ENCODE measurements at regions not wholly inside any gene's neighbourhood (a gene's known extent, or its start where the extent isn't known, plus 50 kb on each side); places are given as distances from the start of the nearest gene placed in this dataset.

GRCh38 chr9:78598120-78598519, 301.2 kb downstream of the PSAT1 start:
- TF ChIP-seq, protein P1, sequence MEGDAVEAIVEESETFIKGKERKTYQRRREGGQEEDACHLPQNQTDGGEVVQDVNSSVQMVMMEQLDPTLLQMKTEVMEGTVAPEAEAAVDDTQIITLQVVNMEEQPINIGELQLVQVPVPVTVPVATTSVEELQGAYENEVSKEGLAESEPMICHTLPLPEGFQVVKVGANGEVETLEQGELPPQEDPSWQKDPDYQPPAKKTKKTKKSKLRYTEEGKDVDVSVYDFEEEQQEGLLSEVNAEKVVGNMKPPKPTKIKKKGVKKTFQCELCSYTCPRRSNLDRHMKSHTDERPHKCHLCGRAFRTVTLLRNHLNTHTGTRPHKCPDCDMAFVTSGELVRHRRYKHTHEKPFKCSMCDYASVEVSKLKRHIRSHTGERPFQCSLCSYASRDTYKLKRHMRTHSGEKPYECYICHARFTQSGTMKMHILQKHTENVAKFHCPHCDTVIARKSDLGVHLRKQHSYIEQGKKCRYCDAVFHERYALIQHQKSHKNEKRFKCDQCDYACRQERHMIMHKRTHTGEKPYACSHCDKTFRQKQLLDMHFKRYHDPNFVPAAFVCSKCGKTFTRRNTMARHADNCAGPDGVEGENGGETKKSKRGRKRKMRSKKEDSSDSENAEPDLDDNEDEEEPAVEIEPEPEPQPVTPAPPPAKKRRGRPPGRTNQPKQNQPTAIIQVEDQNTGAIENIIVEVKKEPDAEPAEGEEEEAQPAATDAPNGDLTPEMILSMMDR (IDR thresholded peaks at IDR 0.05), result no peak
- H3K4me3 Mint-ChIP-seq, result no peak overlapping the region
- WGBS (ENCODE audit: insufficient coverage), result 58% methylated on average over 2 of the region's 5 CpGs

GRCh38 chr9:78599926-78600325, 303.0 kb downstream of the PSAT1 start:
- TF ChIP-seq, protein P1 (IDR thresholded peaks at IDR 0.05), result no peak
- no peaks in the 10 kb centered on the region for H3K27me3 ChIP-seq (ENCODE audit: control insufficient read depth in 2 of 2, insufficient read depth in 2 of 2, low read length in 2 of 2)
- H3K4me3 ChIP-seq (replicated peaks in 1 of 3; ENCODE audit: low read depth in 2 of 3, low read length in 3 of 3), result no peak overlapping the region
- H3K4me2 ChIP-seq (replicated peaks; ENCODE audit: extremely low read depth, low read length, poor library complexity, severe bottlenecking), result no peak overlapping the region
- no peaks in the 10 kb centered on the region for H3K9me3 ChIP-seq (replicated peaks in 1 of 2; ENCODE audit: control insufficient read depth in 1 of 2, insufficient read depth in 1 of 2, low read length in 2 of 2)
- H3K27ac ChIP-seq (ENCODE audit: low read depth in 1 of 2, low read length in 2 of 2), result no peak overlapping the region
- no peaks in the 10 kb centered on the region for H3K4me1 ChIP-seq (ENCODE audit: control insufficient read depth in 1 of 2, insufficient read depth in 2 of 2, low read length in 2 of 2)
- no peaks in the 10 kb centered on the region for H4K20me1 ChIP-seq (ENCODE audit: insufficient read depth, low read length)
- no peak overlapping the region for H3K4me3 Mint-ChIP-seq
- no peak overlapping the region for H3K9ac ChIP-seq (ENCODE audit: insufficient read depth, low read length, poor library complexity, severe bottlenecking)
- no peak overlapping the region for H3K27ac Mint-ChIP-seq
- peaks cover 0 to 2% (median 0%) of the 10 kb centered on the region in 7 donors for H3K9me3 Mint-ChIP-seq
- peaks cover 5% of the 10 kb centered on the region for H3K4me1 Mint-ChIP-seq
- no peaks in the 10 kb centered on the region for H3K27me3 Mint-ChIP-seq (ENCODE audit: low read depth in 3 of 3)
- H3K79me2 ChIP-seq (ENCODE audit: insufficient read depth, low read length), result no peaks in the 10 kb centered on the region
- WGBS (ENCODE audit: insufficient coverage), result 95% methylated on average over 3 of the region's 4 CpGs
- no peaks in the 10 kb centered on the region for H3K36me3 ChIP-seq (replicated peaks in 1 of 2; ENCODE audit: control insufficient read depth in 1 of 2, insufficient read depth in 2 of 2, low read length in 2 of 2)
- DNase-seq, result no peak
- intact Hi-C loops (cut with micrococcal nuclease), result no loop called here
- no peaks in the 10 kb centered on the region for H3K36me3 Mint-ChIP-seq
- H2AFZ ChIP-seq (ENCODE audit: insufficient read depth, low read depth, low read length, poor library complexity, severe bottlenecking), result no peak overlapping the region

More at GRCh38 chr9:78598120-78598519, 301.2 kb downstream of the PSAT1 start:
- H3K9ac ChIP-seq (ENCODE audit: insufficient read depth, low read length, poor library complexity, severe bottlenecking), result no peak overlapping the region
- intact Hi-C loops (cut with micrococcal nuclease), result no loop called here
- H3K79me2 ChIP-seq (ENCODE audit: insufficient read depth, low read length), result no peaks in the 10 kb centered on the region
- Mint-ChIP-seq H3K27ac (no peak overlapping the region), H3K9me3 (peaks cover 0 to 2% (median 0%) of the 10 kb centered on the region in 7 donors), H3K4me1 (peaks cover 5% of the 10 kb centered on the region), H3K27me3 (ENCODE audit: low read depth in 3 of 3) (no peaks in the 10 kb centered on the region), H3K36me3 (no peaks in the 10 kb centered on the region)
- no peak overlapping the region for H3K4me3 ChIP-seq (replicated peaks in 1 of 3; ENCODE audit: low read depth in 2 of 3, low read length in 3 of 3)
- DNase-seq, result no peak
- no peaks in the 10 kb centered on the region for H4K20me1 ChIP-seq (ENCODE audit: insufficient read depth, low read length)
- no peaks in the 10 kb centered on the region for H3K9me3 ChIP-seq (replicated peaks in 1 of 2; ENCODE audit: control insufficient read depth in 1 of 2, insufficient read depth in 1 of 2, low read length in 2 of 2)
- no peak overlapping the region for H3K27ac ChIP-seq (ENCODE audit: low read depth in 1 of 2, low read length in 2 of 2)
- no peaks in the 10 kb centered on the region for H3K27me3 ChIP-seq (ENCODE audit: control insufficient read depth in 2 of 2, insufficient read depth in 2 of 2, low read length in 2 of 2)
- no peak overlapping the region for H2AFZ ChIP-seq (ENCODE audit: insufficient read depth, low read depth, low read length, poor library complexity, severe bottlenecking)
- H3K4me2 ChIP-seq (replicated peaks; ENCODE audit: extremely low read depth, low read length, poor library complexity, severe bottlenecking), result no peak overlapping the region
- H3K4me1 ChIP-seq (ENCODE audit: control insufficient read depth in 1 of 2, insufficient read depth in 2 of 2, low read length in 2 of 2), result no peaks in the 10 kb centered on the region
- no peaks in the 10 kb centered on the region for H3K36me3 ChIP-seq (replicated peaks in 1 of 2; ENCODE audit: control insufficient read depth in 1 of 2, insufficient read depth in 2 of 2, low read length in 2 of 2)

All from CD14-positive monocyte (primary cell).